ENCODE measurements at regions not wholly inside any gene's neighbourhood (a gene's known extent, or its start where the extent isn't known, plus 50 kb on each side); places are given as distances from the start of the nearest gene placed in this dataset.
A peak's percentile ranks its signal among the peaks of the same experiment; 100 is the strongest.

GRCh38 chr5:54834121-54834842 lies 151.1 kb downstream of the ESM1 start:
- H2AFZ ChIP-seq (ENCODE audit: insufficient read depth, low read depth, low read length, poor library complexity, severe bottlenecking) = peak overlapping the region; percentile 16
- no peak for TF ChIP-seq CTCF (IDR thresholded peaks at IDR 0.05)
- H3K27ac Mint-ChIP-seq = peak overlapping the region in 5 of 7 donors; percentile 33 to 55 (median 48)
- no peaks in the 10 kb centered on the region for H3K36me3 ChIP-seq (replicated peaks in 1 of 2; ENCODE audit: control insufficient read depth in 1 of 2, insufficient read depth in 2 of 2, low read length in 2 of 2)
- H3K4me3 Mint-ChIP-seq = no peak overlapping the region
- H3K4me1 ChIP-seq (ENCODE audit: control insufficient read depth in 1 of 2, insufficient read depth in 2 of 2, low read length in 2 of 2) = peaks cover 27 to 37% of the 10 kb centered on the region in 2 donors
- H3K4me1 Mint-ChIP-seq = peaks cover 46% of the 10 kb centered on the region
- H3K27me3 ChIP-seq (ENCODE audit: control insufficient read depth in 2 of 2, insufficient read depth in 2 of 2, low read length in 2 of 2) = peaks cover 0 to 2% of the 10 kb centered on the region in 2 donors
- no peak overlapping the region for H3K4me3 ChIP-seq (replicated peaks in 1 of 3; ENCODE audit: low read depth in 2 of 3, low read length in 3 of 3)
- H3K9me3 Mint-ChIP-seq = peaks cover 0 to 8% (median 0%) of the 10 kb centered on the region in 7 donors
- no peak overlapping the region for H3K4me2 ChIP-seq (replicated peaks; ENCODE audit: extremely low read depth, low read length, poor library complexity, severe bottlenecking)
- H3K27ac ChIP-seq (ENCODE audit: low read depth in 1 of 2, low read length in 2 of 2) = peak overlapping the region in 1 of 2 donors; percentile 69
- peak in 1 of 3 donors; percentile 46 for DNase-seq
- H4K20me1 ChIP-seq (ENCODE audit: insufficient read depth, low read length) = no peaks in the 10 kb centered on the region
- no peak overlapping the region for H3K9ac ChIP-seq (ENCODE audit: insufficient read depth, low read length, poor library complexity, severe bottlenecking)
- intact Hi-C loops (cut with micrococcal nuclease) = loop anchor here in 1 of 2 donors (10.0 kb wide), 1 partner anchor 159 kb away; no protein-coding TSS in a partner anchor
- H3K27me3 Mint-ChIP-seq (ENCODE audit: low read depth in 3 of 3) = peaks cover 3 to 5% (median 4%) of the 10 kb centered on the region in 3 donors
- H3K9me3 ChIP-seq (replicated peaks in 1 of 2; ENCODE audit: control insufficient read depth in 1 of 2, insufficient read depth in 1 of 2, low read length in 2 of 2) = no peaks in the 10 kb centered on the region
- WGBS (ENCODE audit: insufficient coverage) = 25% methylated on average over 4 of the region's 9 CpGs
- H3K79me2 ChIP-seq (ENCODE audit: insufficient read depth, low read length) = no peaks in the 10 kb centered on the region
- peaks cover 2 to 5% of the 10 kb centered on the region in 2 donors for H3K36me3 Mint-ChIP-seq

GRCh38 chr5:54833590-54833989 lies 151.8 kb downstream of the ESM1 start:
- no peak overlapping the region for H3K4me3 ChIP-seq (replicated peaks in 1 of 3; ENCODE audit: low read depth in 2 of 3, low read length in 3 of 3)

More at GRCh38 chr5:54833590-54833989, 151.8 kb downstream of the ESM1 start:
- Mint-ChIP-seq H3K4me1 (peaks cover 46% of the 10 kb centered on the region), H3K27me3 (ENCODE audit: low read depth in 3 of 3) (peaks cover 3 to 7% (median 5%) of the 10 kb centered on the region in 3 donors), H3K36me3 (peaks cover 2 to 5% of the 10 kb centered on the region in 2 donors), H3K4me3 (no peak overlapping the region), H3K9me3 (peaks cover 0 to 8% (median 0%) of the 10 kb centered on the region in 7 donors), H3K27ac (peak overlapping the region; percentile 70 to 83 (median 75))
- Histone ChIP-seq H3K4me2 (replicated peaks; ENCODE audit: extremely low read depth, low read length, poor library complexity, severe bottlenecking) (no peak overlapping the region), H3K27ac (ENCODE audit: low read depth in 1 of 2, low read length in 2 of 2) (peak overlapping the region; percentile 21 to 69), H3K9ac (ENCODE audit: insufficient read depth, low read length, poor library complexity, severe bottlenecking) (no peak overlapping the region), H4K20me1 (ENCODE audit: insufficient read depth, low read length) (no peaks in the 10 kb centered on the region), H3K36me3 (replicated peaks in 1 of 2; ENCODE audit: control insufficient read depth in 1 of 2, insufficient read depth in 2 of 2, low read length in 2 of 2) (no peaks in the 10 kb centered on the region), H3K79me2 (ENCODE audit: insufficient read depth, low read length) (no peaks in the 10 kb centered on the region), H3K4me1 (ENCODE audit: control insufficient read depth in 1 of 2, insufficient read depth in 2 of 2, low read length in 2 of 2) (peaks cover 27 to 37% of the 10 kb centered on the region in 2 donors), H3K9me3 (replicated peaks in 1 of 2; ENCODE audit: control insufficient read depth in 1 of 2, insufficient read depth in 1 of 2, low read length in 2 of 2) (no peaks in the 10 kb centered on the region), H3K27me3 (ENCODE audit: control insufficient read depth in 2 of 2, insufficient read depth in 2 of 2, low read length in 2 of 2) (peaks cover 0 to 2% of the 10 kb centered on the region in 2 donors), H2AFZ (ENCODE audit: insufficient read depth, low read depth, low read length, poor library complexity, severe bottlenecking) (no peak overlapping the region)
- TF ChIP-seq CTCF (IDR thresholded peaks at IDR 0.05) = no peak
- 100% methylated on average over 2 of the region's 3 CpGs for WGBS (ENCODE audit: insufficient coverage)
- DNase-seq = peak in 2 of 3 donors; percentile 10 to 71
- intact Hi-C loops (cut with micrococcal nuclease) = loop anchor here in 1 of 2 donors (10.0 kb wide), 1 partner anchor 159 kb away; no protein-coding TSS in a partner anchor
